GM18520 (cell line): ENCODE measurements at regions not wholly inside any gene's neighbourhood (a gene's known extent, or its start where the extent isn't known, plus 50 kb on each side); places are given as distances from the start of the nearest gene placed in this dataset.
"Not testable (repeated sequence)": the region's sequence is repeated elsewhere in the genome, so short reads cannot be mapped to it uniquely, and the experiment has no call there.

ENCODE experiments used
- ATAC-seq: cut with Tn5 transposase; IDR thresholded peaks from one replicate; pipeline ENCODE4 v1.9.1; 2021; ENCODE audit not compliant: unreplicated experiment

DNA sequence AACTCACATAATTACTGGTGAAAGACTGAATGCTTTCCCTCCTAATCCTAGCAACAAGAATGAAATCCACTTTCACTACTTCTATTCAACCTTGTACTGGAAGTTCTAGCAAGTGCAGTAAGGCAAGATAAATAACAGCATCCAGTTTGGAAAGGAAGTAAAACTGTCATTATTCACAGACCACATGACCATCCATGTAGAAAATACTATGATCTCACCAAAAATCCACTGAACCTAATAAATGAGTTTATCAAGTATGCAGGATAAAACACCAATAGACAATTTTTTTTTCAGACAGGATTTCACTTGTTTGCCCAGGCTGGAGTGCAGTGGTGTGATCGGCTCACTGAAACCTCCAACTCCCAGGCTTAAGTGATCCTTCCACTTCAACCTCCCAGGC, 117.7 kb downstream of the TMEM167A start:
- no peak for ATAC-seq

GRCh38 chr5:82956600-82956999, 120.6 kb downstream of the TMEM167A start:
- ATAC-seq: no peak

DNA sequence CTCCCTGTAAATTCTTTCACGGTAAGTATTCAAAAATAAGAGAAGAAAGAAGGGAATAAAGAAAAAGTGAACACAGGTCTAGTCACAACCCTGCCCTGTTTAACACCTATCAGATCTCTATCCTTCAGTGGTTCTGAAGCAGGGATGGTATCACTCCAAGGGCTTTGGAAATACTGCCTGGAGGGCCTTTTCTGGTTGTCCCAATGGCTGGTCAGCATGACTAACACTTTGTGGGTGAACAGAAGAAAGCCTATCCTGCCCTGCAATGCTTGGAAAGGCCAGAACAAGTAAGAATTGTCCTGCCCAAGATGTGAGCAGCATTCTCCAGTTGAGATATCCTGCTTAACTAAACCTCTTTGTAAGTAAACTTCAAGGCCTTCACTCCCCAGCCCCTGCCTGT, 124.9 kb downstream of the TMEM167A start:
- ATAC-seq: no peak

- ATAC-seq: not testable (repeated sequence)
These were observed 132.9 kb downstream of the TMEM167A start for GRCh38 chr5:82944267-82944666.

DNA sequence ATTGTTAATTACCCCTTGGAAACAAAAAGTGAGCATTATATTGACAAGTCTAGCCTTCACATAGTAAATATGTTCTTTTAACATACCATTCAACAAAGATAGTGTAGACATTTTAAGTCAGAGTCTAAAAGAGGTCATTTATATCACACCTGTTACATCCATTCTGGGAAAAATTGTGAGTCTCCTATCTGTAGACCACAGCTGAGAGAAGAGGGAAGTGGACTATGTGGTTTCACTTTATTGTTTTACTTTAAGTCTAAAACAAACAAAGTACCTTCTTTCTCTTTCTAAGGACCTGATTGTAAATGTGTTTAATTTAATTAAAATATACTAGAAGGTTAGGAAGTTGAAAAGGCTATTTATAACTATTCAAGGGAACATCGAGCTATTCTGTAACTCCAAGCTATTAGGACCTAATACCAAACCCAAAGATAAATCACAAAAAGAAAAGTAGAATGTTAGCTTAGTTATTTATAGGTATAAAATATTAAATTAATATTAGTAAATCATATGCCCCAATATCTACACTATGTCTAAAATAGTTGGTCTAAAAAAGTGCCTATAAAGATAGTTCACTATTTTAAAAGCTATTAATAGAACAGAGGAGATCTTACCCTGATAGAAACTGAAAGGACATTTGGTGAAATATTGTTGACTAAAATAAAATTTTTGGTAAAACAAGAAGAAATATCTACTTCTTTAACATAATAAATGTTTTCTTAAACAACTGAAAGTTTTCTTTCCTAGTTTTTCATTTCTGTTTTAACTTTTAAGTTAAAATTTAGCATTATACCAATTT, 134.9 kb downstream of the TMEM167A start:
- ATAC-seq: no peak

DNA sequence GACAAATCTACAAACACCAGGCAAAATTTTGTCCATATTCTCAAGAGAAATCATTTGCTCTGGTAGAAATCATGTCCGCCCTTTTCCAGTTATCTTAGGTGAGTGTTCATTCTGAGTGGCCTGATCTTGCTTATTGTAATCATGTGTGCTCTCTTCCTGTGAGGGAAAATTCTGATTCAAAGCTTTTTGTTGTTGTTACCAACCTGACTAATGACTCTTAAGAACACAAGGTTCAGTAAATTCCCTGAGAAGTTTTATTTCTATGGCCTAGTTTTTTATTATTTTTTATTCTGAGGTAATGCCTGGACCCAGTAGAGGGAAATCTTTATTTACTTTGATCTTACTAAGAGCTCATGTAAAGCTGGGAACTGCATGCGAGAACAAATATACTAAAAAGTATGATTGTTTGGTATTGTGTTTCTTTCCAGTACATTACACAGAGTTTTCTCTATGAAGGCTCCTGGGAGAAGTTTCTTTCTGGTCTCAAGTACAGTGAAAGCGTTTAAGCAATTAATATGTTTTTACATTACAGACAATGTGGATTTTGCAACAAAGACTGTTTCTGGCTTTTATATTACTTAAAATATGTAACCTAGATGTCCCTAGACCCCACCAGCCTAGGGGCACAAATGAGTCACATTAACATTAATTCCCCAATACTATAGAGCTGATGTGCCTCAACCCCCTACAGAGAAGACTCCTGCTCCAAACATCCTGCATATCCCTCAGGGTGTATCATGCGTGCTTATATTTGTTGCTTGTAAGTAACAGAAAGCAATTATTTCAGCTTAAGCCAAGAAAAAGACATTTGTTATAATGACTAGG, 138.1 kb downstream of the TMEM167A start:
- ATAC-seq: no peak

GRCh38 chr5:82932473-82933220, 144.5 kb downstream of the TMEM167A start:
- ATAC-seq: not testable (repeated sequence)

DNA sequence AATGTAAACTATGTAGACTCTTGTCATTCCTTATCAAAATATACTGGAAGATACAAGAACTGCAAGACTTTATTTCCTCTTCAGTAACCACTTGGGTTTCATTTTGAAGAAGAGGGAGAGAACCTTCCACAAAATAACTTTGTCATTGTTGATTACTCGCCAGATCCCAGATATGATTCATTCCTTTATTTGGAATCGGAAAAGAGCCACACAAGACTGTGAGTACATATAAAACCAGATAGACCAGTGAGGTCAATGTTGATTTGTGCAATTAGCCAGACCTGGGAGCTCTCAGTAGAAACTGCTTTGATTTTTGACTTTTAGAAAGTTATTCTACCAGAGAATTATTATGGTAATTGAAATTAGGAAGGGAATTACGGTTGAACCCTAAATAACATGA, 146.1 kb downstream of the TMEM167A start:
- ATAC-seq: no peak

DNA sequence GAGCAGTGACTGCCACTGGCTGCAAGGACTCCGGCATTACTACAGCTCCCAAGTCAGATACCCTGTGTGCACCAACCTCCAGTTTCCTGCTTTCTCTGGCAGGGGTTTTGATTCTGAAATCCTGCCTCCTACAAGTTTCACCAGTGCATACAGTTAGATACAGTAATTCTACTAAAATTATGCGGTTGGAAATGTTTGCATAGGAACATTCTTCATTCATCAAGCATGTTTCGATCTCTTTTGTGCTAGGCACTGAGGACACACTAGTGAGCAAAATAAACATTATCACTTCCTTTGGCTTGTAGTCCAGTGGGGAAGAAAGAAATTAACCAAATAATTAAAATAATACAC, 152.2 kb downstream of the TMEM167A start:
- no peak for ATAC-seq

GRCh38 chr5:82924226-82925060, 152.8 kb downstream of the TMEM167A start:
- ATAC-seq: no peak

DNA sequence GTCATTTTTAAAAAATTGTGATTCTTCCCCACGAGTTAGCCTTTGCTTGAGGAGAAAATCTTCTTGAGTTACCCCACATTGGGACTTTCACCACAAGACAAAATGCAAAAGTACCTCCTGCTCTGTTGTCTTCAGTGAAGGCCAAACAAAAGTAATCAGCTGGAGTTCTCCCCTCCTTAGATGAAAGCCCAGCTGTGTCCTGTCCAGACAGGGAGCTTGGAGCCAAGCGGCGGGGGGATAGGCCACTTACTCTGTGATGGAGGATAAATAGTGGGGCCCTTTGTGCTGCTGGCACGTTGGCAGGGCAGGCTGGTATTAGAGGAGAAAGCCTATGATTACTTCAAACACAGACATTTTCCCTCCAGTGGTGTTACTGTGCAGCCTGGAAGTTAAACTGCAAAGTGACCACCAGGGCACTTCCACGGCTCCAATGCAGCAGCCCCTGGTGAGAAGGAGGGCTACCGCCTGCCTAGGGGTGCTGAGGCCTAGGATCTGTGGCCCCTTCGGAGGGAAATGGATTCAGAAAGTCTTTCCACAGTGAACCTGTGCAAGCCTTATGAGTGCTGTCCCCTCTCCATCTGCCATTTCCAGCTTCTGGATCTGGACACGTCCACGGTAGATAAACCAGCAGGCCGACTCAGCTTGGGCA, 155.0 kb downstream of the TMEM167A start:
- ATAC-seq: no peak

- ATAC-seq: no peak
These were observed 158.7 kb downstream of the TMEM167A start for GRCh38 chr5:82918311-82919031.

DNA sequence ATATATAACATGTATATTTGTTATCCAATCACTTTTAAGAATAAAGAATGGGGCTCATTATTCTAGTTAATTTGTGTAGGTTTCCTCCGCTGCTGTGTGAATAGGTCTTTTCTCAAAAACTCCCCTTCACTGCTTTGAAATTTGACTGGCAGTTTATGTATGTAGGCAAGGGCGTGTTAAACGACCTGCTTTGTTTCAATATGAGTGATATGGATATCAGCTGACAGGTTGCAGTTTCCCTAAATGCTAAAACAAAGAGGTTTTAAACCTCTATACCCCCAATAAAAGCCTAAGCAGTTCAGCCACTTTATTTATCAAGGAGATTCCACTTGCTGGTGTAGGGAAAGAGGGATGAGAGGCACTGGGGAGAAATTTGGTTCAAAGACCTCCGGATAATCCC, 159.6 kb downstream of the TMEM167A start:
- ATAC-seq: peak; percentile 74

- ATAC-seq: no peak
These were observed 163.2 kb downstream of the TMEM167A start for GRCh38 chr5:82913971-82914370.

DNA sequence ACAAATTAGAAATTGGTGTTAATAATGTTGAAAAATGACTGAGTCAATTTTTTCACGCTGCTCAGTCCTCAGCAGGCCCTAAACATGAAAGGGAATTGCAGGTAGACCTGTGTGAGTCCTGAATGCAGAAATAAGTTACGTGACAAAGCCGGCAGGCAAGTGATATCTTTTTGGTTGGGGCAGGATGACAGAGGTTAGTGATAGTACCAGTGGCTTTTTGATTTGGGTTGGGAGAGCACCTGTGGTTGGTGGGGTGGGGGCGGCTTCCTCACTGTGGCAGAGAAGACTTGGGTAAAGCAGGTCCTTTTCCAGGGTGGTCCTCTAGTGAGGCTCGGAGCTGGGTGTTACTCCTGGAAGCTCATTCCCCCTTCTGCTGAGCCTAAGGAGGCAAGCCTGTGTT, 164.7 kb downstream of the TMEM167A start:
- ATAC-seq: no peak

DNA sequence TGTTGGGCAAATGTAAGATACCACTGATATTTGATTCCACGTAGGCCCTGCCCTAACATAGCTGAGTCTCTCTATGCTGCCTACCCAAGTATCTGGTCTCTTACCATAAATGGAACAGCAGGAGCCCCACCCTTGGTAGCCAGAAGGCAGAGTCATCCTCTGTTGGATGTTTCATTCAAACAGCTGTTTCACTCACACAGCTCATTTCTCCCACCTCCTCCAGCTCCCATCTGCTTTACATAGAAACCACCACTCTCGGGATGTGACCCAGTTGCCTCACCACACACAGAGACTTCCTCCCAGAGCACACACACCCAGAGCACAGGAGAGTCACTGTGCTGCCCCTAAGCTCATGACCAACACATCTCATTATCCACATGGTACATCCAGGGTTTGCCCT, 165.3 kb downstream of the TMEM167A start:
- no peak for ATAC-seq

- ATAC-seq: no peak
These were observed 166.3 kb downstream of the TMEM167A start for GRCh38 chr5:82910905-82911304.

DNA sequence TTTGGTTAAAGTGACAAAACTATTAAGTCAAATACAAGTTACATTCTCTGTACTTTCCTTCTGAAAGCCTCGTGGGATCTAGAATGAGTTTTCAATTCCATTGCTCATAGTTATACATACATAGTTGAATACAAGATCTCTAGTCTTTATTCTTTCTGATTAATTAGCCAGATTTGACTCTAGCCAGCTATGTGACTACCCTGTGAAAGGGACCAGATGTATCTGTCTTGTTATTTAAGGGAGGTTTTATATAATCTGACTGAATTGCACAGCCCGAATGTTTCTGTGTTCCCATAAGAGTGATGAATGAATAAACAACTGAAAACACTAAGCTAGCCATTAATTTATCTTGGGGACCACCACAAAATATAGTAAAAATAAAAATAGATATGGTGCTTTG, 166.7 kb downstream of the TMEM167A start:
- no peak for ATAC-seq

- no peak for ATAC-seq
These were observed 167.4 kb downstream of the TMEM167A start for GRCh38 chr5:82909771-82910170.

DNA sequence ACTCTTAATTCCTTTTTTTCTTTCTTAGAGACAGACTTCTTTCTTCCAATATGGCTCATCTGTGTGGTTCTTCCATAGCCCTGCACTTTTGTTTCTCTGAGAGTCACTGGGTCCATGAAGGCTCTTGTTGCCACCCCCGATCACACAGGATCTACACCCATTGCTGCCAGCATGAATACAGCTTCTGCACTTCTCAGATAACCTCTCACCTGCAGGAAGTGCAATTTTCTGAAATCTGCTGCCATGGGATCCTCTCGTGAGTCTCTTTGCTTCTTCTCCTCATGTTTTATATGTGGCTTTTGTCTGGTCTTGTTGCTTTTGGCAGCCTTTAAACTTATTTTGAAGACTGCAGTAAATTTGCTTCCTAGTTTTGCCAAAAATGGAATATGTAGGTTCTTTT, 171.2 kb downstream of the TMEM167A start:
- no peak for ATAC-seq
